ENCODE measurements at regions not wholly inside any gene's neighbourhood (a gene's known extent, or its start where the extent isn't known, plus 50 kb on each side); places are given as distances from the start of the nearest gene placed in this dataset.

GRCh38 chr10:44506386-44506785 is 121.5 kb upstream of the CXCL12 start:
- no peak for TF ChIP-seq CTCF (IDR thresholded peaks at IDR 0.05; ENCODE audit: unreplicated experiment)
- POLR2A ChIA-PET, result no interaction called here
- BruUV-seq (replicated peaks), result no TSS peak
- CTCF ChIA-PET, result no interaction called here
- no peaks in the 10 kb centered on the region for H3K4me1 Mint-ChIP-seq (ENCODE audit: insufficient read depth, unreplicated experiment)
- no peak overlapping the region for H3K4me3 Mint-ChIP-seq (ENCODE audit: unreplicated experiment)
- H3K27ac Mint-ChIP-seq (ENCODE audit: low read depth, unreplicated experiment), result no peak overlapping the region
- DNase-seq (ENCODE audit: unreplicated experiment), result no peak
- H3K9me3 Mint-ChIP-seq (ENCODE audit: unreplicated experiment), result no peaks in the 10 kb centered on the region
- intact Hi-C loops (cut with micrococcal nuclease), result no loop called here
- no peaks in the 10 kb centered on the region for H3K36me3 Mint-ChIP-seq (ENCODE audit: insufficient read depth, unreplicated experiment)
- H3K27me3 Mint-ChIP-seq (ENCODE audit: insufficient read depth, unreplicated experiment), result peaks cover 11% of the 10 kb centered on the region

- POLR2A ChIA-PET, result no interaction called here
- intact Hi-C loops (cut with micrococcal nuclease), result no loop called here
- H3K4me1 Mint-ChIP-seq (ENCODE audit: insufficient read depth, unreplicated experiment), result peaks cover 5% of the 10 kb centered on the region
- no peaks in the 10 kb centered on the region for H3K36me3 Mint-ChIP-seq (ENCODE audit: insufficient read depth, unreplicated experiment)
- H3K27me3 Mint-ChIP-seq (ENCODE audit: insufficient read depth, unreplicated experiment), result peaks cover 8% of the 10 kb centered on the region
- peak; percentile 30 for DNase-seq (ENCODE audit: unreplicated experiment)
- no peak for TF ChIP-seq CTCF (IDR thresholded peaks at IDR 0.05; ENCODE audit: unreplicated experiment)
- no peak overlapping the region for H3K4me3 Mint-ChIP-seq (ENCODE audit: unreplicated experiment)
- no peaks in the 10 kb centered on the region for H3K9me3 Mint-ChIP-seq (ENCODE audit: unreplicated experiment)
- CTCF ChIA-PET, result no interaction called here
- no peak overlapping the region for H3K27ac Mint-ChIP-seq (ENCODE audit: low read depth, unreplicated experiment)
- BruUV-seq (replicated peaks), result no TSS peak
Observed at GRCh38 chr10:44510379-44511115, 125.7 kb upstream of the CXCL12 start.

GRCh38 chr10:44511166-44511565 is 126.3 kb upstream of the CXCL12 start:
- H3K4me1 Mint-ChIP-seq (ENCODE audit: insufficient read depth, unreplicated experiment), result peaks cover 5% of the 10 kb centered on the region
- no peaks in the 10 kb centered on the region for H3K36me3 Mint-ChIP-seq (ENCODE audit: insufficient read depth, unreplicated experiment)
- H3K27ac Mint-ChIP-seq (ENCODE audit: low read depth, unreplicated experiment), result no peak overlapping the region
- no peak for DNase-seq (ENCODE audit: unreplicated experiment)
- no peak overlapping the region for H3K4me3 Mint-ChIP-seq (ENCODE audit: unreplicated experiment)
- POLR2A ChIA-PET, result no interaction called here
- no peaks in the 10 kb centered on the region for H3K9me3 Mint-ChIP-seq (ENCODE audit: unreplicated experiment)
- intact Hi-C loops (cut with micrococcal nuclease), result no loop called here
- H3K27me3 Mint-ChIP-seq (ENCODE audit: insufficient read depth, unreplicated experiment), result peaks cover 2% of the 10 kb centered on the region
- TF ChIP-seq CTCF (IDR thresholded peaks at IDR 0.05; ENCODE audit: unreplicated experiment), result no peak
- no TSS peak for BruUV-seq (replicated peaks)
- CTCF ChIA-PET, result no interaction called here

- no peak for TF ChIP-seq CTCF (IDR thresholded peaks at IDR 0.05; ENCODE audit: unreplicated experiment)
- ChIA-PET POLR2A (no interaction called here), CTCF (interaction anchor here (0.6 kb wide), 1 partner anchor 557 kb away, joined by 4 read pairs; no protein-coding TSS in a partner anchor)
- Mint-ChIP-seq H3K4me3 (ENCODE audit: unreplicated experiment) (no peak overlapping the region), H3K9me3 (ENCODE audit: unreplicated experiment) (no peaks in the 10 kb centered on the region), H3K36me3 (ENCODE audit: insufficient read depth, unreplicated experiment) (no peaks in the 10 kb centered on the region), H3K27ac (ENCODE audit: low read depth, unreplicated experiment) (no peak overlapping the region), H3K4me1 (ENCODE audit: insufficient read depth, unreplicated experiment) (peaks cover 5% of the 10 kb centered on the region), H3K27me3 (ENCODE audit: insufficient read depth, unreplicated experiment) (no peaks in the 10 kb centered on the region)
- no TSS peak for BruUV-seq (replicated peaks)
- intact Hi-C loops (cut with micrococcal nuclease), result no loop called here
- no peak for DNase-seq (ENCODE audit: unreplicated experiment)
Observed at GRCh38 chr10:44511601-44512000, 126.7 kb upstream of the CXCL12 start.

Data from MCF 10A (cell line).